ENCODE measurements at regions not wholly inside any gene's neighbourhood (a gene's known extent, or its start where the extent isn't known, plus 50 kb on each side); places are given as distances from the start of the nearest gene placed in this dataset.

GRCh38 chr5:54383225-54383901, 72.1 kb upstream of the HSPB3 start:
- TF ChIP-seq CTCF (IDR thresholded peaks at IDR 0.05; ENCODE audit: poor library complexity) = no peak
- no peak for TF ChIP-seq EZH2 (IDR thresholded peaks at IDR 0.05; ENCODE audit: borderline replicate concordance)
- TF ChIP-seq EZH2phosphoT487 (IDR thresholded peaks at IDR 0.05; ENCODE audit: low read depth, severe bottlenecking, unreplicated experiment) = no peak
